Heart left ventricle (tissue), 16 donors: ENCODE measurements at regions not wholly inside any gene's neighbourhood (a gene's known extent, or its start where the extent isn't known, plus 50 kb on each side); places are given as distances from the start of the nearest gene placed in this dataset.

Experiments
- ATAC-seq, 4 donors: fragments of 200-7000 bp; cut with Tn5 transposase; one replicate each; pipeline ENCODE4 v1.9.1; 2020 to 2022; ENCODE audit warnings: moderate library complexity in 4 of 4, mild to moderate bottlenecking in 3 of 4, moderate number of reproducible peaks in 1 of 4
- DNase-seq, 5 donors: peaks; one replicate each; pipeline ENCODE4 v3.0.0-alpha.2; 2020
- H3K27ac ChIP-seq, 12 donors: fragments of 200-600 bp; sonication (generic) in 4 of 12; one replicate each; pipeline versions ENCODE4 v1.5.0 to v1.8.0; 2016 to 2022; ENCODE audit warnings: mild to moderate bottlenecking in 2 of 12
- H3K27me3 ChIP-seq, 9 donors: fragments of 200-600 bp; sonication (generic) in 2 of 9; one replicate each; pipeline versions ENCODE4 v1.5.1 to v1.8.0; 2016 to 2022; ENCODE audit warnings: mild to moderate bottlenecking in 3 of 9
- H3K36me3 ChIP-seq, 9 donors: fragments of 200-600 bp; sonication (generic) in 2 of 9; one replicate each; pipeline versions ENCODE4 v1.5.0 to v1.8.0; 2018 to 2022; ENCODE audit warnings: mild to moderate bottlenecking in 2 of 9
- H3K4me1 ChIP-seq, 12 donors: fragments of 200-600 bp; sonication (generic) in 4 of 12; one replicate each; pipeline versions ENCODE4 v1.5.0 to v1.8.0; 2016 to 2022; ENCODE audit warnings: mild to moderate bottlenecking in 3 of 12
- H3K4me3 ChIP-seq, 12 donors: fragments of 200-600 bp; sonication (generic) in 4 of 12; one replicate each; pipeline versions ENCODE4 v1.5.0 to v1.8.0; 2017 to 2022; ENCODE audit warnings: mild to moderate bottlenecking in 9 of 12, moderate library complexity in 4 of 12
- H3K9me3 ChIP-seq, 12 donors: fragments of 200-600 bp; sonication (generic) in 4 of 12; one replicate each; pipeline versions ENCODE4 v1.5.0 to v1.8.0; 2016 to 2022; ENCODE audit warnings: mild to moderate bottlenecking in 1 of 12
- POLR2A ChIP-seq, 2 donors: fragments of 450-650 bp; IDR thresholded peaks; one replicate each; pipeline ENCODE4 v1.6.1; 2017; ENCODE audit warnings: antibody characterized with exemption in 2 of 2, mild to moderate bottlenecking in 2 of 2, moderate library complexity in 2 of 2
- WGBS, 4 donors: extraction: QIAGEN DNeasy Blood & Tissue Kit in 2 of 4; methylation state at CpG; one replicate each; pipeline versions ENCODE4 v1.1.5 to v1.1.7; 2013 to 2018; 5-methylcytosine and 5-hydroxymethylcytosine counted together
- intact Hi-C, 10 donors: fragments of 100-400 bp; cut with DNase I; formaldehyde crosslinking; loops; one replicate each; pipeline versions ENCODE4 v1.11.1 to v1.14.2; 2022
- TF ChIP-seq, protein P1 (sequence below), 12 donors: fragments of 200-600 bp; sonication (generic) in 4 of 12; IDR thresholded peaks; one replicate each; pipeline versions ENCODE4 v1.5.0 to v1.8.0; 2018 to 2022; ENCODE audit warnings: antibody characterized with exemption in 12 of 12, mild to moderate bottlenecking in 5 of 12
- donor health status: ischemic (EF 13 %, LVEDD 7.1; RV severe dilation, severe dysfunction).
- donor health status: healthy with polysubstance abuse.
- donor health status: DM: no; HTN: yes; CAD: no.
- donor health status: DM: no; HTN: no; CAD: no.
- donor health status: ischemic (EF 25% LVEDD 6.9; RV normal size, moderate dysfunction).
- donor health status: ischemic (EF 25% LVEDD 5.7; RV mildly dilated, moderate dysfunction).
- donor health status: healthy.
- donor health status: DM: yes; HTN: yes; CAD: no.
- donor health status: ischemic (EF 35%, LVEDD 5.7; RV mildly dilated, moderate dysfunction).
- donor health status: nonischemic (EF 11% LVEDD 7.7; RV severe dilation, severe dysfunction).
- donor health status: DM: yes; HTN: yes; CAD: no.
- donor health status: PGD.
- donor health status: ischemic (EF 29% LVEDD 5.4; RV normal size, mild dysfunction).
- donor health status: nonischemic (EF 23%, LVEDD 6.1; RV moderate dilation, normal function).

GRCh38 chr6:147022041-147022440, 182.2 kb upstream of the STXBP5 start:
- WGBS, 4 donors: 70 to 87% (median 76%) methylated on average over 2 of the region's 2 CpGs
- ATAC-seq (no peak), DNase-seq (no peak)
- Histone ChIP-seq H3K4me3 (no peak overlapping the region), H3K36me3 (no peaks in the 10 kb centered on the region), H3K27me3 (no peaks in the 10 kb centered on the region), H3K9me3 (no peaks in the 10 kb centered on the region), H3K27ac (no peak overlapping the region), H3K4me1 (no peaks in the 10 kb centered on the region)
- TF ChIP-seq, protein P1, sequence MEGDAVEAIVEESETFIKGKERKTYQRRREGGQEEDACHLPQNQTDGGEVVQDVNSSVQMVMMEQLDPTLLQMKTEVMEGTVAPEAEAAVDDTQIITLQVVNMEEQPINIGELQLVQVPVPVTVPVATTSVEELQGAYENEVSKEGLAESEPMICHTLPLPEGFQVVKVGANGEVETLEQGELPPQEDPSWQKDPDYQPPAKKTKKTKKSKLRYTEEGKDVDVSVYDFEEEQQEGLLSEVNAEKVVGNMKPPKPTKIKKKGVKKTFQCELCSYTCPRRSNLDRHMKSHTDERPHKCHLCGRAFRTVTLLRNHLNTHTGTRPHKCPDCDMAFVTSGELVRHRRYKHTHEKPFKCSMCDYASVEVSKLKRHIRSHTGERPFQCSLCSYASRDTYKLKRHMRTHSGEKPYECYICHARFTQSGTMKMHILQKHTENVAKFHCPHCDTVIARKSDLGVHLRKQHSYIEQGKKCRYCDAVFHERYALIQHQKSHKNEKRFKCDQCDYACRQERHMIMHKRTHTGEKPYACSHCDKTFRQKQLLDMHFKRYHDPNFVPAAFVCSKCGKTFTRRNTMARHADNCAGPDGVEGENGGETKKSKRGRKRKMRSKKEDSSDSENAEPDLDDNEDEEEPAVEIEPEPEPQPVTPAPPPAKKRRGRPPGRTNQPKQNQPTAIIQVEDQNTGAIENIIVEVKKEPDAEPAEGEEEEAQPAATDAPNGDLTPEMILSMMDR (IDR thresholded peaks at IDR 0.05): no peak
- no peak for TF ChIP-seq POLR2A (IDR thresholded peaks at IDR 0.05)
- intact Hi-C loops: no loop called here

GRCh38 chr6:147023148-147023547, 181.1 kb upstream of the STXBP5 start:
- Histone ChIP-seq H3K27ac (no peak overlapping the region), H3K4me1 (no peaks in the 10 kb centered on the region), H3K9me3 (no peaks in the 10 kb centered on the region), H3K4me3 (no peak overlapping the region), H3K27me3 (no peaks in the 10 kb centered on the region), H3K36me3 (no peaks in the 10 kb centered on the region)
- intact Hi-C loops: no loop called here
- no peak for DNase-seq
- no peak for ATAC-seq
- TF ChIP-seq, protein P1 (IDR thresholded peaks at IDR 0.05): no peak
- no peak for TF ChIP-seq POLR2A (IDR thresholded peaks at IDR 0.05)

DNA sequence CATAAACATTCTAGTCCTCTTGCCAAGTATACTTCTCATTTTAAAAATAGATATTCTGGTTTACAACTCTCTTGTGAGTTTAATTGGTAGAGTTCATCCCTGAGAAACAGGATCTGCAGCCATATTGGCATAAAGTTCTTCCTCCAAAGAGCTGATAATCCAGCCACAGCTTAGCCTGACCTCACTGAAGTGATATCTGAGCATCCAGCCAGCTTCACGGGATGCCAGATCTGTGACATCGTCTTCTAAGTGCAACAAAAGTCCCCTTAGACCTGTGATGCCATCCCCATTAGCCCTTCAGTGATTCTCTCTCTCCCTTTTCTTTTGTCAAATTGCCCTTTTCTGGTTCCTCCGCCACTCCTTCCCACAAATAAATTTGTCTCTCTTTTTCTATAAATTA, 180.6 kb upstream of the STXBP5 start:
- 44 to 60% (median 51%) methylated on average over 3 of the region's 3 CpGs for WGBS, 4 donors

GRCh38 chr6:147029923-147030322, 174.3 kb upstream of the STXBP5 start:
- no peaks in the 10 kb centered on the region for H3K9me3 ChIP-seq
- ATAC-seq (no peak), DNase-seq (no peak)
- TF ChIP-seq, protein P1 (IDR thresholded peaks at IDR 0.05): no peak
- no peak for TF ChIP-seq POLR2A (IDR thresholded peaks at IDR 0.05)
- no peaks in the 10 kb centered on the region for H3K36me3 ChIP-seq
- H3K4me1 ChIP-seq: no peaks in the 10 kb centered on the region
- intact Hi-C loops: no loop called here
- WGBS, 4 donors: 76 to 85% (median 81%) methylated on average over 1 of the region's 1 CpG
- no peak overlapping the region for H3K4me3 ChIP-seq
- H3K27me3 ChIP-seq: no peaks in the 10 kb centered on the region
- H3K27ac ChIP-seq: no peak overlapping the region

More for the DNA sequence above, 180.6 kb upstream of the STXBP5 start:
- intact Hi-C loops: no loop called here
- Histone ChIP-seq H3K27me3 (no peaks in the 10 kb centered on the region), H3K4me3 (no peak overlapping the region), H3K9me3 (no peaks in the 10 kb centered on the region), H3K4me1 (no peaks in the 10 kb centered on the region), H3K36me3 (no peaks in the 10 kb centered on the region), H3K27ac (no peak overlapping the region)
- no peak for ATAC-seq
- TF ChIP-seq, protein P1 (IDR thresholded peaks at IDR 0.05): no peak
- no peak for TF ChIP-seq POLR2A (IDR thresholded peaks at IDR 0.05)
- no peak for DNase-seq
